Tibial nerve (tissue), 4 donors: ENCODE measurements at regions not wholly inside any gene's neighbourhood (a gene's known extent, or its start where the extent isn't known, plus 50 kb on each side); places are given as distances from the start of the nearest gene placed in this dataset.
"Not testable (repeated sequence)": the region's sequence is repeated elsewhere in the genome, so short reads cannot be mapped to it uniquely, and the experiment has no call there.

ENCODE experiments used
- DNase-seq, 2 donors: peaks; one replicate each; pipeline ENCODE4 v3.0.0-alpha.2; 2019; ENCODE audit warnings: low spot score in 2 of 2
- H3K27ac ChIP-seq, 4 donors: fragments of 200-600 bp; sonication (generic) in 3 of 4; one replicate each; pipeline ENCODE4 v1.5.1; 2017 to 2019; ENCODE audit warnings: mild to moderate bottlenecking in 1 of 4
- H3K27me3 ChIP-seq, 2 donors: fragments of 200-600 bp; sonication (generic) in 1 of 2; one replicate each; pipeline versions ENCODE4 v1.5.1 to v1.6.0; 2017 to 2019
- H3K36me3 ChIP-seq, 3 donors: fragments of 200-600 bp; sonication (generic); one replicate each; pipeline ENCODE4 v1.5.1; 2018 to 2019
- H3K4me1 ChIP-seq, 4 donors: fragments of 200-600 bp; sonication (generic) in 3 of 4; one replicate each; pipeline ENCODE4 v1.5.1; 2017 to 2019
- H3K4me3 ChIP-seq, 4 donors: fragments of 200-600 bp; sonication (generic) in 3 of 4; one replicate each; pipeline ENCODE4 v1.5.1; 2017 to 2019; ENCODE audit warnings: mild to moderate bottlenecking in 1 of 4, moderate library complexity in 1 of 4
- H3K9me3 ChIP-seq, 4 donors: fragments of 200-600 bp; sonication (generic) in 3 of 4; one replicate each; pipeline ENCODE4 v1.5.1; 2017 to 2019
- CTCF ChIP-seq, 5 experiments: fragments of 200-600 bp in 3 of 5; fragments of 450-650 bp in 2 of 5; sonication (generic) in 3 of 5; IDR thresholded peaks; one replicate each; pipeline ENCODE4 v1.5.1; 2016 to 2019; ENCODE audit warnings: antibody characterized with exemption in 5 of 5, mild to moderate bottlenecking in 3 of 5, moderate library complexity in 2 of 5
- EP300 ChIP-seq, 2 donors: sonication (generic); formaldehyde crosslinking; IDR thresholded peaks; one replicate each; pipeline ENCODE4 v1.6.1; 2017; ENCODE audit warnings: antibody characterized with exemption in 2 of 2, mild to moderate bottlenecking in 1 of 2
- POLR2A ChIP-seq, 2 donors: fragments of 450-650 bp; IDR thresholded peaks; one replicate each; pipeline ENCODE4 v1.6.1; 2017; ENCODE audit warnings: antibody characterized with exemption in 2 of 2, mild to moderate bottlenecking in 2 of 2, moderate library complexity in 2 of 2
- WGBS, 2 donors: methylation state at CpG; one replicate each; pipeline ENCODE4 v1.1.5; 2018; 5-methylcytosine and 5-hydroxymethylcytosine counted together

- H3K27me3 ChIP-seq: no peaks in the 10 kb centered on the region
- TF ChIP-seq POLR2A (IDR thresholded peaks at IDR 0.05) (no peak), EP300 (IDR thresholded peaks at IDR 0.05) (no peak), CTCF (IDR thresholded peaks at IDR 0.05) (no peak)
- H3K36me3 ChIP-seq: no peaks in the 10 kb centered on the region
- no peak overlapping the region for H3K27ac ChIP-seq
- DNase-seq: no peak
- no peaks in the 10 kb centered on the region for H3K4me1 ChIP-seq
- WGBS, 2 donors: 84 to 92% methylated on average over 4 of the region's 4 CpGs
- no peaks in the 10 kb centered on the region for H3K9me3 ChIP-seq
- H3K4me3 ChIP-seq: no peak overlapping the region
Observed at GRCh38 chr11:80930038-80930437, 1489.2 kb upstream of the TENM4 start.

- H3K27me3 ChIP-seq: no peaks in the 10 kb centered on the region
- H3K36me3 ChIP-seq: no peaks in the 10 kb centered on the region
- no peak overlapping the region for H3K27ac ChIP-seq
- no peak for DNase-seq
- no peaks in the 10 kb centered on the region for H3K4me1 ChIP-seq
- H3K9me3 ChIP-seq: no peaks in the 10 kb centered on the region
- no peak for TF ChIP-seq CTCF (IDR thresholded peaks at IDR 0.05)
- no peak for TF ChIP-seq POLR2A (IDR thresholded peaks at IDR 0.05)
- no peak for TF ChIP-seq EP300 (IDR thresholded peaks at IDR 0.05)
- 90 to 92% methylated on average over 1 of the region's 1 CpG for WGBS, 2 donors
- H3K4me3 ChIP-seq: no peak overlapping the region
Observed at GRCh38 chr11:80929031-80929805, 1488.4 kb upstream of the TENM4 start.

GRCh38 chr11:80925321-80925720 is 1484.5 kb upstream of the TENM4 start:
- Histone ChIP-seq H3K4me1 (no peaks in the 10 kb centered on the region), H3K4me3 (no peak overlapping the region), H3K9me3 (no peaks in the 10 kb centered on the region), H3K36me3 (no peaks in the 10 kb centered on the region), H3K27me3 (no peaks in the 10 kb centered on the region), H3K27ac (no peak overlapping the region)
- no peak for DNase-seq
- WGBS, 2 donors: 88% methylated on average over 5 of the region's 5 CpGs
- TF ChIP-seq EP300 (IDR thresholded peaks at IDR 0.05) (no peak), CTCF (IDR thresholded peaks at IDR 0.05) (no peak), POLR2A (IDR thresholded peaks at IDR 0.05) (no peak)

- not testable (repeated sequence) for H3K36me3 ChIP-seq, H3K27ac ChIP-seq, H3K4me3 ChIP-seq, H3K4me1 ChIP-seq, H3K27me3 ChIP-seq, DNase-seq, H3K9me3 ChIP-seq
Observed at GRCh38 chr11:80921310-80921709, 1480.5 kb upstream of the TENM4 start.

GRCh38 chr11:80916173-80916798 is 1475.5 kb upstream of the TENM4 start:
- H3K9me3 ChIP-seq: no peaks in the 10 kb centered on the region
- no peaks in the 10 kb centered on the region for H3K4me1 ChIP-seq
- DNase-seq: no peak
- no peak overlapping the region for H3K4me3 ChIP-seq
- WGBS, 2 donors: 91 to 93% methylated on average over 1 of the region's 1 CpG
- no peak overlapping the region for H3K27ac ChIP-seq
- TF ChIP-seq EP300 (IDR thresholded peaks at IDR 0.05) (no peak), POLR2A (IDR thresholded peaks at IDR 0.05) (no peak), CTCF (IDR thresholded peaks at IDR 0.05) (no peak)
- H3K27me3 ChIP-seq: no peaks in the 10 kb centered on the region
- H3K36me3 ChIP-seq: no peaks in the 10 kb centered on the region
